Lower leg skin (tissue), 3 donors: ENCODE measurements at regions not wholly inside any gene's neighbourhood (a gene's known extent, or its start where the extent isn't known, plus 50 kb on each side); places are given as distances from the start of the nearest gene placed in this dataset.

ENCODE experiments used
- POLR2A ChIP-seq, 2 donors: fragments of 450-650 bp; IDR thresholded peaks; one replicate each; pipeline ENCODE4 v1.6.1; 2016 to 2017; ENCODE audit warnings: antibody characterized with exemption in 2 of 2, mild to moderate bottlenecking in 1 of 2, moderate library complexity in 1 of 2
- TF ChIP-seq, protein P1 (sequence below), 3 donors: fragments of 450-650 bp; IDR thresholded peaks; one replicate each; pipeline ENCODE4 v1.5.1; 2016; ENCODE audit warnings: antibody characterized with exemption in 3 of 3, mild to moderate bottlenecking in 3 of 3, moderate library complexity in 2 of 3

DNA sequence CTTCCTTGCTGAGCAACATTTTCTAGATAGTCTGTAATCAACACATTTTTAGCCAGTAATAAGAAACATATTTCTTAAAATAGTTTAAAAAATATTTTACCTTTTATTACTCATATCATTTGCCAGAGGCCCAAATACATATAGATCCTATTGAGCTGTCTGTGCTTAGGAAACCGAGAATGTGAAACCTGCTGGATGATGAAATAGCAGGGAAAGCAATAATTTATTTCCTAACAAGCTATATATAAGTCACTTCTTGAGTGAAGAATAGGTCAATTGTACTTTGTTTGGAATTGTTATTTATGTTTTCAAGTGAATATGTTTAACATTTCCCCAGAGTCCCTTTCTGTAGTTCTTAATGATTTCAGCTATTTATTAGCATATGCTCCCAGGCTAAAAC lies 339.9 kb upstream of the TMPRSS15 start:
- TF ChIP-seq, protein P1, sequence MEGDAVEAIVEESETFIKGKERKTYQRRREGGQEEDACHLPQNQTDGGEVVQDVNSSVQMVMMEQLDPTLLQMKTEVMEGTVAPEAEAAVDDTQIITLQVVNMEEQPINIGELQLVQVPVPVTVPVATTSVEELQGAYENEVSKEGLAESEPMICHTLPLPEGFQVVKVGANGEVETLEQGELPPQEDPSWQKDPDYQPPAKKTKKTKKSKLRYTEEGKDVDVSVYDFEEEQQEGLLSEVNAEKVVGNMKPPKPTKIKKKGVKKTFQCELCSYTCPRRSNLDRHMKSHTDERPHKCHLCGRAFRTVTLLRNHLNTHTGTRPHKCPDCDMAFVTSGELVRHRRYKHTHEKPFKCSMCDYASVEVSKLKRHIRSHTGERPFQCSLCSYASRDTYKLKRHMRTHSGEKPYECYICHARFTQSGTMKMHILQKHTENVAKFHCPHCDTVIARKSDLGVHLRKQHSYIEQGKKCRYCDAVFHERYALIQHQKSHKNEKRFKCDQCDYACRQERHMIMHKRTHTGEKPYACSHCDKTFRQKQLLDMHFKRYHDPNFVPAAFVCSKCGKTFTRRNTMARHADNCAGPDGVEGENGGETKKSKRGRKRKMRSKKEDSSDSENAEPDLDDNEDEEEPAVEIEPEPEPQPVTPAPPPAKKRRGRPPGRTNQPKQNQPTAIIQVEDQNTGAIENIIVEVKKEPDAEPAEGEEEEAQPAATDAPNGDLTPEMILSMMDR (IDR thresholded peaks at IDR 0.05): no peak
- no peak for TF ChIP-seq POLR2A (IDR thresholded peaks at IDR 0.05)
